ENCODE measurements at regions not wholly inside any gene's neighbourhood (a gene's known extent, or its start where the extent isn't known, plus 50 kb on each side); places are given as distances from the start of the nearest gene placed in this dataset.

GRCh38 chr4:20122198-20122988, 129.3 kb upstream of the SLIT2 start:
- 95% methylated on average over 3 of the region's 4 CpGs for WGBS
- Histone ChIP-seq H3K27ac (ENCODE audit: low read depth, low read length) (no peak overlapping the region), H3K9me3 (ENCODE audit: insufficient read depth, low read depth, low read length) (no peaks in the 10 kb centered on the region)

GRCh38 chr4:20119141-20119540, 132.6 kb upstream of the SLIT2 start:
- H3K27me3 ChIP-seq (ENCODE audit: insufficient read depth, low read length): no peaks in the 10 kb centered on the region
- 89% methylated on average over 2 of the region's 2 CpGs for WGBS
- no peaks in the 10 kb centered on the region for H3K36me3 ChIP-seq (ENCODE audit: insufficient read depth, low read length)
- H3K27ac ChIP-seq (ENCODE audit: low read depth, low read length): no peak overlapping the region
- H3K9me3 ChIP-seq (ENCODE audit: insufficient read depth, low read depth, low read length): no peaks in the 10 kb centered on the region
- H3K9ac ChIP-seq (ENCODE audit: low read depth, low read length): no peak overlapping the region
- no peaks in the 10 kb centered on the region for H3K4me1 ChIP-seq (ENCODE audit: insufficient read depth, low read length)
- no peak overlapping the region for H3K4me3 ChIP-seq (ENCODE audit: low read length)

More at GRCh38 chr4:20122198-20122988, 129.3 kb upstream of the SLIT2 start:
- H3K4me1 ChIP-seq (ENCODE audit: insufficient read depth, low read length): no peaks in the 10 kb centered on the region
- H3K36me3 ChIP-seq (ENCODE audit: insufficient read depth, low read length): no peaks in the 10 kb centered on the region
- H3K9ac ChIP-seq (ENCODE audit: low read depth, low read length): no peak overlapping the region
- no peak overlapping the region for H3K4me3 ChIP-seq (ENCODE audit: low read length)
- H3K27me3 ChIP-seq (ENCODE audit: insufficient read depth, low read length): no peaks in the 10 kb centered on the region

- Histone ChIP-seq H3K4me3 (ENCODE audit: low read length) (no peak overlapping the region), H3K36me3 (ENCODE audit: insufficient read depth, low read length) (no peaks in the 10 kb centered on the region), H3K9me3 (ENCODE audit: insufficient read depth, low read depth, low read length) (no peaks in the 10 kb centered on the region), H3K4me1 (ENCODE audit: insufficient read depth, low read length) (no peaks in the 10 kb centered on the region), H3K27me3 (ENCODE audit: insufficient read depth, low read length) (no peaks in the 10 kb centered on the region), H3K27ac (ENCODE audit: low read depth, low read length) (no peak overlapping the region), H3K9ac (ENCODE audit: low read depth, low read length) (no peak overlapping the region)
- 89% methylated on average over 2 of the region's 3 CpGs for WGBS
Measured at GRCh38 chr4:20109391-20109790, 142.3 kb upstream of the SLIT2 start.

GRCh38 chr4:20106921-20107320, 144.8 kb upstream of the SLIT2 start:
- H3K9me3 ChIP-seq (ENCODE audit: insufficient read depth, low read depth, low read length): no peaks in the 10 kb centered on the region
- H3K9ac ChIP-seq (ENCODE audit: low read depth, low read length): no peak overlapping the region
- 100% methylated on average over 2 of the region's 2 CpGs for WGBS
- no peaks in the 10 kb centered on the region for H3K4me1 ChIP-seq (ENCODE audit: insufficient read depth, low read length)
- H3K27me3 ChIP-seq (ENCODE audit: insufficient read depth, low read length): no peaks in the 10 kb centered on the region
- H3K36me3 ChIP-seq (ENCODE audit: insufficient read depth, low read length): no peaks in the 10 kb centered on the region
- no peak overlapping the region for H3K4me3 ChIP-seq (ENCODE audit: low read length)
- H3K27ac ChIP-seq (ENCODE audit: low read depth, low read length): no peak overlapping the region

- no peaks in the 10 kb centered on the region for H3K27me3 ChIP-seq (ENCODE audit: insufficient read depth, low read length)
- 86% methylated on average over 4 of the region's 4 CpGs for WGBS
- no peaks in the 10 kb centered on the region for H3K9me3 ChIP-seq (ENCODE audit: insufficient read depth, low read depth, low read length)
- H3K4me3 ChIP-seq (ENCODE audit: low read length): no peak overlapping the region
- no peak overlapping the region for H3K9ac ChIP-seq (ENCODE audit: low read depth, low read length)
- H3K27ac ChIP-seq (ENCODE audit: low read depth, low read length): no peak overlapping the region
- H3K36me3 ChIP-seq (ENCODE audit: insufficient read depth, low read length): no peaks in the 10 kb centered on the region
- no peaks in the 10 kb centered on the region for H3K4me1 ChIP-seq (ENCODE audit: insufficient read depth, low read length)
Measured at GRCh38 chr4:20101831-20102230, 149.9 kb upstream of the SLIT2 start.

GRCh38 chr4:20096911-20097310, 154.8 kb upstream of the SLIT2 start:
- no CpG with 5 or more reads among the region's 2 CpGs for WGBS
- no peak overlapping the region for H3K4me3 ChIP-seq (ENCODE audit: low read length)
- H3K27ac ChIP-seq (ENCODE audit: low read depth, low read length): no peak overlapping the region
- H3K27me3 ChIP-seq (ENCODE audit: insufficient read depth, low read length): no peaks in the 10 kb centered on the region
- H3K36me3 ChIP-seq (ENCODE audit: insufficient read depth, low read length): no peaks in the 10 kb centered on the region
- no peaks in the 10 kb centered on the region for H3K9me3 ChIP-seq (ENCODE audit: insufficient read depth, low read depth, low read length)
- no peak overlapping the region for H3K9ac ChIP-seq (ENCODE audit: low read depth, low read length)
- H3K4me1 ChIP-seq (ENCODE audit: insufficient read depth, low read length): no peaks in the 10 kb centered on the region

GRCh38 chr4:20095805-20096541, 155.7 kb upstream of the SLIT2 start:
- no peaks in the 10 kb centered on the region for H3K36me3 ChIP-seq (ENCODE audit: insufficient read depth, low read length)
- no peaks in the 10 kb centered on the region for H3K4me1 ChIP-seq (ENCODE audit: insufficient read depth, low read length)
- no peak overlapping the region for H3K9ac ChIP-seq (ENCODE audit: low read depth, low read length)
- no peaks in the 10 kb centered on the region for H3K9me3 ChIP-seq (ENCODE audit: insufficient read depth, low read depth, low read length)
- 95% methylated on average over 4 of the region's 4 CpGs for WGBS
- no peak overlapping the region for H3K27ac ChIP-seq (ENCODE audit: low read depth, low read length)
- H3K4me3 ChIP-seq (ENCODE audit: low read length): no peak overlapping the region
- no peaks in the 10 kb centered on the region for H3K27me3 ChIP-seq (ENCODE audit: insufficient read depth, low read length)

- 67% methylated on average over 1 of the region's 1 CpG for WGBS
- Histone ChIP-seq H3K36me3 (ENCODE audit: insufficient read depth, low read length) (no peaks in the 10 kb centered on the region), H3K9me3 (ENCODE audit: insufficient read depth, low read depth, low read length) (no peaks in the 10 kb centered on the region), H3K27ac (ENCODE audit: low read depth, low read length) (no peak overlapping the region), H3K4me1 (ENCODE audit: insufficient read depth, low read length) (no peaks in the 10 kb centered on the region), H3K9ac (ENCODE audit: low read depth, low read length) (no peak overlapping the region), H3K4me3 (ENCODE audit: low read length) (no peak overlapping the region), H3K27me3 (ENCODE audit: insufficient read depth, low read length) (no peaks in the 10 kb centered on the region)
Measured at GRCh38 chr4:20091781-20092180, 159.9 kb upstream of the SLIT2 start.

- WGBS: 90% methylated on average over 7 of the region's 8 CpGs
- no peak overlapping the region for H3K4me3 ChIP-seq (ENCODE audit: low read length)
- no peak overlapping the region for H3K9ac ChIP-seq (ENCODE audit: low read depth, low read length)
- H3K36me3 ChIP-seq (ENCODE audit: insufficient read depth, low read length): no peaks in the 10 kb centered on the region
- H3K4me1 ChIP-seq (ENCODE audit: insufficient read depth, low read length): no peaks in the 10 kb centered on the region
- no peaks in the 10 kb centered on the region for H3K27me3 ChIP-seq (ENCODE audit: insufficient read depth, low read length)
- H3K9me3 ChIP-seq (ENCODE audit: insufficient read depth, low read depth, low read length): no peaks in the 10 kb centered on the region
- no peak overlapping the region for H3K27ac ChIP-seq (ENCODE audit: low read depth, low read length)
Measured at GRCh38 chr4:20087522-20087911, 164.2 kb upstream of the SLIT2 start.

GRCh38 chr4:20086799-20087521, 164.7 kb upstream of the SLIT2 start:
- WGBS: 87% methylated on average over 5 of the region's 6 CpGs
- no peak overlapping the region for H3K4me3 ChIP-seq (ENCODE audit: low read length)
- H3K27ac ChIP-seq (ENCODE audit: low read depth, low read length): no peak overlapping the region
- H3K36me3 ChIP-seq (ENCODE audit: insufficient read depth, low read length): no peaks in the 10 kb centered on the region
- no peak overlapping the region for H3K9ac ChIP-seq (ENCODE audit: low read depth, low read length)
- H3K4me1 ChIP-seq (ENCODE audit: insufficient read depth, low read length): no peaks in the 10 kb centered on the region
- H3K27me3 ChIP-seq (ENCODE audit: insufficient read depth, low read length): no peaks in the 10 kb centered on the region
- H3K9me3 ChIP-seq (ENCODE audit: insufficient read depth, low read depth, low read length): no peaks in the 10 kb centered on the region

All from HUES64 (cell line).